GM23338 (cell line): ENCODE measurements at regions not wholly inside any gene's neighbourhood (a gene's known extent, or its start where the extent isn't known, plus 50 kb on each side); places are given as distances from the start of the nearest gene placed in this dataset.

Experiments
- EZH2 ChIP-seq: fragments of 200-600 bp; sonication (generic); IDR thresholded peaks from one replicate; pipeline ENCODE4 v1.8.0; 2017; ENCODE audit warnings: antibody characterized with exemption, mild to moderate bottlenecking, low read depth; ENCODE audit not compliant: unreplicated experiment
- TF ChIP-seq, protein P1 (sequence below), 2 experiments: fragments of 200-600 bp in 1 of 2; sonication (generic) in 1 of 2; conservative IDR thresholded peaks; 2 replicates each; pipeline versions ENCODE4 v1.5.1 to v1.6.1; 2016 to 2017; ENCODE audit warnings: antibody characterized with exemption in 2 of 2, low read depth in 2 of 2, mild to moderate bottlenecking in 2 of 2, moderate library complexity in 1 of 2

DNA sequence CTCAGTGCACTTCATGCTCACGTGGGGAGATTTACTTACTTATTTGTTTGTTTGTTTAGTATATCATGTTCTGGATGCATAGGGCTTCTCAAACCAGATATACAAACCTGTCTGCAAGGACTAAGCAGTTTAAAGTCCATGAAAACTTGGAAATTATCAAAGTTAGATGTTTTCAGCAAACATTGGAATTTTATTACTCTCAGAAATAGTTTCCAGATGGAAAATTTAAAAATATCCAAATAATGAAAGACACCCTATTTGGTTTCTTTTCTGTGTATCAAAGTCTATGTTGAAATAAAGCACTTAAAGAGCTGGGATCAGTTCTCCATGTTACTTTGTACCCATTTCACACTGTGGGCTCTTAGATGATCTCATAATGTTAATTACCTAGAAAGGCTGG, 312.1 kb downstream of the PPP1R2C start:
- TF ChIP-seq, protein P1, sequence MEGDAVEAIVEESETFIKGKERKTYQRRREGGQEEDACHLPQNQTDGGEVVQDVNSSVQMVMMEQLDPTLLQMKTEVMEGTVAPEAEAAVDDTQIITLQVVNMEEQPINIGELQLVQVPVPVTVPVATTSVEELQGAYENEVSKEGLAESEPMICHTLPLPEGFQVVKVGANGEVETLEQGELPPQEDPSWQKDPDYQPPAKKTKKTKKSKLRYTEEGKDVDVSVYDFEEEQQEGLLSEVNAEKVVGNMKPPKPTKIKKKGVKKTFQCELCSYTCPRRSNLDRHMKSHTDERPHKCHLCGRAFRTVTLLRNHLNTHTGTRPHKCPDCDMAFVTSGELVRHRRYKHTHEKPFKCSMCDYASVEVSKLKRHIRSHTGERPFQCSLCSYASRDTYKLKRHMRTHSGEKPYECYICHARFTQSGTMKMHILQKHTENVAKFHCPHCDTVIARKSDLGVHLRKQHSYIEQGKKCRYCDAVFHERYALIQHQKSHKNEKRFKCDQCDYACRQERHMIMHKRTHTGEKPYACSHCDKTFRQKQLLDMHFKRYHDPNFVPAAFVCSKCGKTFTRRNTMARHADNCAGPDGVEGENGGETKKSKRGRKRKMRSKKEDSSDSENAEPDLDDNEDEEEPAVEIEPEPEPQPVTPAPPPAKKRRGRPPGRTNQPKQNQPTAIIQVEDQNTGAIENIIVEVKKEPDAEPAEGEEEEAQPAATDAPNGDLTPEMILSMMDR (conservative IDR thresholded peaks at IDR 0.05; ENCODE audit: low read depth in 2 of 2) = no peak
- no peak for TF ChIP-seq EZH2
